GM10266 (cell line): ENCODE measurements at regions not wholly inside any gene's neighbourhood (a gene's known extent, or its start where the extent isn't known, plus 50 kb on each side); places are given as distances from the start of the nearest gene placed in this dataset.
"Not testable (repeated sequence)": the region's sequence is repeated elsewhere in the genome, so short reads cannot be mapped to it uniquely, and the experiment has no call there.

Source experiments
- DNase-seq: peaks from one replicate; pipeline ENCODE4 v3.0.0; 2012; ENCODE audit errors: extremely low spot score
- CTCF ChIP-seq: IDR thresholded peaks from 2 replicates; pipeline ENCODE4 v1.5.1; 2012; ENCODE audit warnings: mild to moderate bottlenecking, low read depth; ENCODE audit not compliant: control insufficient read depth, insufficient read depth; ENCODE audit errors: missing control alignments

- no peak for TF ChIP-seq CTCF
- peak; percentile 38 for DNase-seq
Observed at GRCh38 chr13:63463782-63464610, 2048.3 kb upstream of the PCDH20 start.

GRCh38 chr13:63460462-63461090, 2044.9 kb upstream of the PCDH20 start:
- no peak for DNase-seq
- no peak for TF ChIP-seq CTCF

GRCh38 chr13:63457186-63457585, 2041.5 kb upstream of the PCDH20 start:
- no peak for DNase-seq
- TF ChIP-seq CTCF = no peak

GRCh38 chr13:63455938-63456337, 2040.3 kb upstream of the PCDH20 start:
- no peak for TF ChIP-seq CTCF
- no peak for DNase-seq

- no peak for DNase-seq
- no peak for TF ChIP-seq CTCF
Observed at GRCh38 chr13:63449550-63449949, 2033.9 kb upstream of the PCDH20 start.

- no peak for DNase-seq
- TF ChIP-seq CTCF = no peak
Observed at GRCh38 chr13:63448692-63449091, 2033.0 kb upstream of the PCDH20 start.

- no peak for TF ChIP-seq CTCF
- DNase-seq = no peak
Observed at GRCh38 chr13:63446329-63446728, 2030.7 kb upstream of the PCDH20 start.

GRCh38 chr13:63444225-63444624, 2028.6 kb upstream of the PCDH20 start:
- not testable (repeated sequence) for DNase-seq
